Activated CD8-positive, alpha-beta memory T cell treated with anti-CD3 and anti-CD28 coated beads for 24 hours (primary cell): ENCODE measurements at regions not wholly inside any gene's neighbourhood (a gene's known extent, or its start where the extent isn't known, plus 50 kb on each side); places are given as distances from the start of the nearest gene placed in this dataset.
"Not testable (repeated sequence)": the region's sequence is repeated elsewhere in the genome, so short reads cannot be mapped to it uniquely, and the experiment has no call there.

Experiments
- DNase-seq: peaks from one replicate; pipeline ENCODE4 v3.0.0-alpha.2; 2020

- DNase-seq, result no peak
Observed at GRCh38 chr3:176302271-176302670, 895.0 kb downstream of the TBL1XR1 start.

GRCh38 chr3:176296066-176296597 is 901.1 kb downstream of the TBL1XR1 start:
- no peak for DNase-seq

DNA sequence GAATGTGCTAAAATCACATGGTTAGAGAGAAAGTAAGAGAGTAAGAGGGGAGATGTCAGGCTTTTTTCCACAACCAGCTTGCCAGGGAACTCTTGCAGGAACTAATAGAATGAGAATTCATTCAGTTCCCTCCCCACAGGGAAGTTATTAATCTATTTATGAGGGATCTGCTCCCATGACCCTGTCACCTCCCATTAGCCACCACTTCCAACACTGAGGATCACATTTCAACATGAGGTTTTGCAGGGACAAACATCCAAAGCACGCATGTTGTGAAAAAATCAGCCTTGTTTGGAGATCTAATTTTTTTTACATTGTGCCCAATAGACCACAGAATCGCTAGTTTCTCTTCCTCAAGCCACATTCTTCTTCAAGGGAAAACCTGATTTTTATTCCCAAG is 904.0 kb downstream of the TBL1XR1 start:
- DNase-seq, result no peak

GRCh38 chr3:176286476-176287085 is 910.7 kb downstream of the TBL1XR1 start:
- DNase-seq, result no peak

GRCh38 chr3:176275538-176275937 is 921.7 kb downstream of the TBL1XR1 start:
- no peak for DNase-seq

DNA sequence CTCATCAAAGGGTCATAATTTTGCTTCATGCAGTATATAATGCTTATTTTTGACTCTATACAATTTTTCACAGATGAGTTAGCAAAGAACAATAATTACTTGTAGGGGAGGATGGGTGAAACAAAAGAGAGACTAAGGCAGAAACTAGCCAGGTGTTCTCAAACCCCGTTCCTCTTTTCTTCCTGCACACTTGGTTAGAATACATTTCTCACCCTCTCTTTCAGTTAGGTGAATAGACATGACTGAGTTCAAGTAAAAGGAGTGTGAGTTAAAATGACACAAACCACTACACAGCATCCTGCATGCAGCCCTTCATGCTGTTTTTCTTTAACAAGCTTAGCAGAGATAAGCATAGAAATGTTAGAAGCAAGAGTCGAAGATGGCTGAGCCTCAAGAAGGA is 922.2 kb downstream of the TBL1XR1 start:
- no peak for DNase-seq

DNA sequence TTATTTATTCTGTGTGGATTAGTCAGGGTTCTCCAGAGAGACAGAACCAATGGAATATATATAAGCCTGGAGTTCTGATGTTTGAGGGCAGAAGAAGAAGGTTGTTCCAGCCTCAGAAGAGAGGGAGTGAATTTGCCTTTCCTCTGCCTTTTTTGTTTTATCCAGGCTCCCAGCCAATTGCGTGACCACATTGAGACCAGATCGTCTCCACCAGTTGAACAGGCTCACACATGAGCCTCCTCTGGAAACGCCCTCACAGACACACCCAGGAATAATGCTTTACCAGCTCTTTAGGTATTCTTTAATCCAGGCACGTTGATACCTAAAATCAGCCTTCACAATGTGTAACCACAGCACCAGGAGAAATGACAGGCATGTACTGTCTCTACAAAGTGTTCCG is 923.1 kb downstream of the TBL1XR1 start:
- no peak for DNase-seq

DNA sequence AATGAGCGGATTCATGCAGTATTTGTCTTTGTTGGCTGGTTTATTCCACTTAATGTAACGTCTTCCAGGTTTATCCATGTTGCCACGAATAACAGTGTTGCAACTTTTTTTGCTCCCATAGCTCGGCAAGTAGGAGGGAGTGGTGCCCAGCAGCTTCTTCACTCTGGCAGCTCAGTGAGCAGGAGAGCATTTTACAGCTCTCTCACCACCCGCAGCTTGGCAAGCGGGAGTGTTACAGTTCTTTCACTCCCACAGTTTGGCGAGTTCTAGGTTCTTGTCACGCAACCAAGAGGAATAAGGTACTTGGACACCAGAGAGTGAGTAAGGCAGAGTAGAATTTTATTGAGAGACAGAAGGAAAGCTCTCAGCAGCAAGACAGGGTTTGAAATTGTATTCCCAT is 935.2 kb downstream of the TBL1XR1 start:
- no peak for DNase-seq

DNA sequence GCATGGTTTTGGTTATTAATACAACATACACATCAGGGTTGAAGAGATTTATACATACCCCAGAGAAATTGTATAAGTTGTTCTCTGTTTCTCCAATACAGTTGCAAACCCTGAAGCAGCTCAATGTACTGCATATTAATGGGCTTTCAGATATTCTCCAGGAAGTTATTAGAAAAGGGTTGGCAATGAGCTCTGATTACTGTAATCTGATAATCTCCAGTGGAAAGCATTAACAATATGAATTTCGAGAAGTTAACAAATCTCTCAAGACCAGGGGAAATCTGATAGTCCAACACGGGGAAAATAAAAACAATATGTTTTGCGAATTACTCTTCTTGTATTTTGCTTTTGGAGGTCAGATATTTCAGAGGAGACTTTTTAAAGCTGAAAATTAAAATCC is 950.1 kb downstream of the TBL1XR1 start:
- DNase-seq, result no peak

GRCh38 chr3:176219970-176220369 is 977.3 kb downstream of the TBL1XR1 start:
- DNase-seq, result no peak

GRCh38 chr3:176214758-176215157 is 982.5 kb downstream of the TBL1XR1 start:
- DNase-seq, result no peak

- DNase-seq, result not testable (repeated sequence)
Observed at GRCh38 chr3:176213314-176213713, 984.0 kb downstream of the TBL1XR1 start.

- DNase-seq, result no peak
Observed at GRCh38 chr3:176208915-176209314, 988.4 kb downstream of the TBL1XR1 start.

DNA sequence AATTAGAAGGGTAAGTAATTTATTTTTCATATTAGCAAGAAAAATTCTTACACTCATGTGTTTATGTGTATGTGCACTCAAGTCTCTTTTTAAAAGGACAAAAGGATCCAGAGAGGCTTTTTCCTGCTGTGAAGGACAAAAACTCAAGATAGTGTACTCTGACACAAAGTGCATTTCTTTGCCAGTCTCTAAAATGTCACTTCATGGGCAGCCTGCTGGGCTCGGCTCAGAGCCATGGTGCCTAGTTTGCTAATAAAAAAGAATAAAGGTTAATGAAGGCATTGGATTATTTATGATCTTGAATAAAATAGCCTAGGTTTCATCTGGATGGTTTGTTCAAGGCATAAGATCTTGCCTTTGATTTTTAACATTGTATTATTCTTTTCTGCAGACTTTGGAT is 989.0 kb downstream of the TBL1XR1 start:
- DNase-seq, result no peak

GRCh38 chr3:176206809-176207208 is 990.5 kb downstream of the TBL1XR1 start:
- DNase-seq, result no peak

- DNase-seq, result no peak
Observed at GRCh38 chr3:176202652-176203051, 994.6 kb downstream of the TBL1XR1 start.

GRCh38 chr3:176193032-176193730 is 1004.1 kb downstream of the TBL1XR1 start:
- no peak for DNase-seq

DNA sequence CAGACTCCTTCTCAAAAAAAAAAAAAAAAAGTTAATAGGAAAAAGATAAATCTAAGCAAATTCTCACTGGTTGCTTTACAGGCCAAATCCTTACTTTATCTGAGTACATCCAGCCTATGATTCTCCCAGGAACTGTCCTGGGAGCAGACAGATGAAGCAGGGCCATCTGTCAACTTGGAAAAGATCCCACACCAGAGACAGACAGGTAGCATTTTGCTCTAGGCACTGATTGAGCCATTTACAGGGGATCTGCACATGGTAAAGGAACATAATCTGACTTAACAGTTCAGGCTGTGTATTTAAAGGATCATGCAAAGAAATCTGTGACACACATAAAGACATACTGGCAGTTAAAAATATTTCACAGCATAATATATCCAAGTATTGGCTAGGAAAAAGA is 1006.5 kb downstream of the TBL1XR1 start:
- DNase-seq, result no peak

- no peak for DNase-seq
Observed at GRCh38 chr3:176183181-176183580, 1014.1 kb downstream of the TBL1XR1 start.

- DNase-seq, result no peak
Observed at GRCh38 chr3:176174060-176174459, 1023.2 kb downstream of the TBL1XR1 start.

DNA sequence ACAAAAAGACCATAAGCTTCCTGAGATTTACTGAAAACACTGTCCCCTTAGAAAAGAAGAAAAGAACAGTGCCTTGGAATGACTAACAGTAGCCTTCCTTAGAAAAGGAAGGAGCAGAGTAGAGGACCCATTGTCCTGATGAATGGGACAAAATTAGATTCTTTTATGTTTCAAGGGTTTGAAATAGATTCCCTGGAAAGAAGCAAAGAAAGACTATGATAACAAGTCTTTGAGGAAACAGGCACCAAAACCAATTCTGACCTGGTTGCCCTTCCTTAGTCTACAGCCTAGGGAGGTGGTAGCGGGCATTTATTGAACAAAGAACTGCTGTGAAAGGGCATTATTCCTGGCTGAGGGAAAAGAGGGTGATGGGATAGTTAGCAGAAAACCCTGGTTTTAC is 1024.8 kb downstream of the TBL1XR1 start:
- no peak for DNase-seq

- DNase-seq, result no peak
Observed at GRCh38 chr3:176167272-176167671, 1030.0 kb downstream of the TBL1XR1 start.

DNA sequence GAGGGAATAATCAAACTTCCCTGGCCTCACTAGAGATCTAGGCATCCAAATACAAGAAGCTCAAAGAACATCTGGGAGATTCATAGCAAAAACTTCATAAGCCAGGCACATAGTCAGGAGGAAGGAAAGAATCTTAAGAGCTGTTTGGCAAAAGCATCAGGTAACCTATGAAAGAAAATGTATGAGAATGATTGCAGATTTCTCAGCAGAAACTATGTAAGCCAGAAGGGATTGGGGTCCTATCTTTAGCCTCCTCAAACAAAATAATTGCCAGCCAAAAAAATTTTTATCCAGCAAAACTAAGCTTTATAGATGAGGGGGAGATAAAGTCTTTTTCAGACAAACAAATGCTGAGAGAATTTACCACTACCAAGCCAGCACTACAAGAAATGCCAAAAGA is 1036.3 kb downstream of the TBL1XR1 start:
- DNase-seq, result no peak

GRCh38 chr3:176159796-176160195 is 1037.5 kb downstream of the TBL1XR1 start:
- DNase-seq, result no peak

DNA sequence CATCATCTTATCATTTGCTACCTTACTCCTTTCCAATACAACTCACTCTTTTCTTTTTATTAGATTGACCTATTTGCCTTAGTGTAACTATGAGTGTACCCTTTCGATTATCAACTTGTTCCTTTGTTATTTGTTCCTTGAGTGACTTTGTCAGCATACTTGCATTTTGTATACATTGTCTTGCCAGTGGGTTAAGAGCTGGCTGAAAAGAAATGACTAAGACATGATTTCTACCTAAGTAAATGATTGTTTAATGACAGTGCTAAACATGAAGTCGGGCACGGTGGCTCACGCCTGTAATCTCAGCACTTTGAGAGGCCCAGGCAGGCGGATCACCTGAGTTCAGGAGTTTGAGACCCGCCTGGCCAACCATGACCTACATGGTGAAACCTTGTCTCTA is 1042.3 kb downstream of the TBL1XR1 start:
- no peak for DNase-seq
